ENCODE measurements at regions not wholly inside any gene's neighbourhood (a gene's known extent, or its start where the extent isn't known, plus 50 kb on each side); places are given as distances from the start of the nearest gene placed in this dataset.

GRCh38 chr4:19455850-19456602 lies 795.7 kb upstream of the SLIT2 start:
- TF ChIP-seq POLR2A (IDR thresholded peaks at IDR 0.05) (no peak), CTCF (IDR thresholded peaks at IDR 0.05) (no peak)

All from heart left ventricle (tissue), 13 donors.